ENCODE measurements at regions not wholly inside any gene's neighbourhood (a gene's known extent, or its start where the extent isn't known, plus 50 kb on each side); places are given as distances from the start of the nearest gene placed in this dataset.

DNA sequence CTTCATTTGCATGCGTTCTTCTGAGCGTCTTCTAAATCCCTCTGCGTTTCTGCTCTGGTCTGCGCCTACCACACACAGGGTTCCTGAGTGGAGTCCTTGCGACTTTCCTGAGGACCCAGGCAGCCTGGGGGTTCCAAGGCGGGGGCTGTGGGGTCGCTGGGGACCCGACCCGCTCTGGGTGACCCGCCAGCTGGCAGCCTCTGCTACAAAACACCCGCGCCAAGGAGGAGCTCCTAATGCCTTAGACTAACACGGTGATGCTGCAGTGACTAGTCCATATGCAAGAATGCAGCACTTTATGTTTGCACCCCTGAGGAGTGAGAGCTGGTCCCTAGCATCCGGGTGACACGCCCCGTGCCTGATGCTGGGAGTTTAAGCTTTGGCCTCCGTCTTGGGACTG is 367.0 kb upstream of the POM121L12 start:
- no peaks in the 10 kb centered on the region for H3K27me3 ChIP-seq (ENCODE audit: control insufficient read depth, insufficient read depth, low read length)
- no peaks in the 10 kb centered on the region for H3K36me3 ChIP-seq (ENCODE audit: control insufficient read depth, insufficient read depth, low read length)
- H3K9me3 ChIP-seq (ENCODE audit: control insufficient read depth, insufficient read depth, low read length), result no peaks in the 10 kb centered on the region
- no peak overlapping the region for H3K27ac ChIP-seq (ENCODE audit: low read depth, low read length)
- H3K4me1 ChIP-seq (ENCODE audit: control insufficient read depth, insufficient read depth, low read length), result peaks cover 8% of the 10 kb centered on the region
- no peak overlapping the region for H3K4me3 ChIP-seq (ENCODE audit: low read depth, low read length)
- no peak overlapping the region for H3K9ac ChIP-seq (ENCODE audit: low read depth, low read length)

- no peak overlapping the region for H3K4me3 ChIP-seq (ENCODE audit: low read depth, low read length)
- no peak overlapping the region for H3K9ac ChIP-seq (ENCODE audit: low read depth, low read length)
- no peak overlapping the region for H3K27ac ChIP-seq (ENCODE audit: low read depth, low read length)
These were observed 376.3 kb upstream of the POM121L12 start for GRCh38 chr7:52659178-52659577.

DNA sequence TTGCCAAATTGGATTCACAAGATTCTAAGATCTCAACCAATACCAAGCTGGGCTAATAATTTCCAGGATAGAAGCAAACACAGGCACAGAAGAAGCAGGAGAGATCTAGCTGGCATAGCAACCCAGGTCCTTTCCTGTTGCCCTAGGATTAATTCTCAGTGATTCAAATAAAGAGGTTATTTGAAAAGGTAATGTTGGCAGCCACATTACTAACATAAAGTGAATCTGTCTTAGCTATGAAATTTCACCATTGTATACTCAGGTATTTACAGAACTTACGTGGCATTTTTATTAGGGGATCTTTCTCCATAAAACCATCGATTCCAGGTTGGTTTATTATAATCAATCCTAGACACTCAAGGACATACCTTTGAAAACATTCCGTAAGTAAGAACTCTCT is 379.3 kb upstream of the POM121L12 start:
- Histone ChIP-seq H3K9me3 (ENCODE audit: control insufficient read depth, insufficient read depth, low read length) (peaks cover 3% of the 10 kb centered on the region; the same call in 1 of the 2 replicates), H3K4me1 (ENCODE audit: control insufficient read depth, insufficient read depth, low read length) (peaks cover 13% of the 10 kb centered on the region; the same call in 1 of the 2 replicates), H3K36me3 (ENCODE audit: control insufficient read depth, insufficient read depth, low read length) (no peaks in the 10 kb centered on the region), H3K4me3 (ENCODE audit: low read depth, low read length) (no peak overlapping the region), H3K27me3 (ENCODE audit: control insufficient read depth, insufficient read depth, low read length) (no peaks in the 10 kb centered on the region), H3K27ac (ENCODE audit: low read depth, low read length) (no peak overlapping the region), H3K9ac (ENCODE audit: low read depth, low read length) (no peak overlapping the region)

More at GRCh38 chr7:52659178-52659577, 376.3 kb upstream of the POM121L12 start:
- peaks cover 3% of the 10 kb centered on the region; the same call in 1 of the 2 replicates for H3K9me3 ChIP-seq (ENCODE audit: control insufficient read depth, insufficient read depth, low read length)
- peaks cover 13% of the 10 kb centered on the region; the same call in 1 of the 2 replicates for H3K4me1 ChIP-seq (ENCODE audit: control insufficient read depth, insufficient read depth, low read length)
- H3K36me3 ChIP-seq (ENCODE audit: control insufficient read depth, insufficient read depth, low read length), result no peaks in the 10 kb centered on the region
- no peaks in the 10 kb centered on the region for H3K27me3 ChIP-seq (ENCODE audit: control insufficient read depth, insufficient read depth, low read length)

DNA sequence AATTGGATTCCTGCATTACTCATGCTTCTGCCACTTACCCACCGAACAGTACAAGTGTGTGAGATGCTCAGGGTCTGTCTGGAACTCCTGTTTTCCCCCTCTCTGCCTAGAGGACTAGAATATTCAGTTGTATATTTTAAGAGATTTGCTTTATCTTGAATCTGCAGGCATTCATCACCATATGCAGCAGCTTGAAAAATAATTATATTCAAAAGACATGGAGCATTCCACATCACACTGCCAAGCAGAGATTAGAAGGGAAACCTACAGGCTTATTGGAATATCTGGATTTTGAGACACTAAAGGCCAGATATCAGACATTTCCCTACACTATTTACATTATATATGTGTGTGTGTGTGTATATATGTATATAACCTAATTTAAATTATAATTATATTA is 382.8 kb upstream of the POM121L12 start:
- no peaks in the 10 kb centered on the region for H3K36me3 ChIP-seq (ENCODE audit: control insufficient read depth, insufficient read depth, low read length)
- no peak overlapping the region for H3K9ac ChIP-seq (ENCODE audit: low read depth, low read length)
- H3K4me1 ChIP-seq (ENCODE audit: control insufficient read depth, insufficient read depth, low read length), result peaks cover 3% of the 10 kb centered on the region; the same call in 1 of the 2 replicates
- H3K9me3 ChIP-seq (ENCODE audit: control insufficient read depth, insufficient read depth, low read length), result no peaks in the 10 kb centered on the region
- H3K27me3 ChIP-seq (ENCODE audit: control insufficient read depth, insufficient read depth, low read length), result no peaks in the 10 kb centered on the region
- H3K4me3 ChIP-seq (ENCODE audit: low read depth, low read length), result no peak overlapping the region
- H3K27ac ChIP-seq (ENCODE audit: low read depth, low read length), result no peak overlapping the region

- Histone ChIP-seq H3K9ac (ENCODE audit: low read depth, low read length) (no peak overlapping the region), H3K9me3 (ENCODE audit: control insufficient read depth, insufficient read depth, low read length) (no peaks in the 10 kb centered on the region), H3K4me3 (ENCODE audit: low read depth, low read length) (no peak overlapping the region), H3K27ac (ENCODE audit: low read depth, low read length) (no peak overlapping the region), H3K4me1 (ENCODE audit: control insufficient read depth, insufficient read depth, low read length) (no peaks in the 10 kb centered on the region), H3K27me3 (ENCODE audit: control insufficient read depth, insufficient read depth, low read length) (no peaks in the 10 kb centered on the region), H3K36me3 (ENCODE audit: control insufficient read depth, insufficient read depth, low read length) (no peaks in the 10 kb centered on the region)
These were observed 386.6 kb upstream of the POM121L12 start for GRCh38 chr7:52648872-52649271.

GRCh38 chr7:52647046-52647445 is 388.4 kb upstream of the POM121L12 start:
- H3K27ac ChIP-seq (ENCODE audit: low read depth, low read length), result no peak overlapping the region
- H3K9ac ChIP-seq (ENCODE audit: low read depth, low read length), result no peak overlapping the region
- H3K36me3 ChIP-seq (ENCODE audit: control insufficient read depth, insufficient read depth, low read length), result no peaks in the 10 kb centered on the region
- no peaks in the 10 kb centered on the region for H3K27me3 ChIP-seq (ENCODE audit: control insufficient read depth, insufficient read depth, low read length)
- no peak overlapping the region for H3K4me3 ChIP-seq (ENCODE audit: low read depth, low read length)
- no peaks in the 10 kb centered on the region for H3K4me1 ChIP-seq (ENCODE audit: control insufficient read depth, insufficient read depth, low read length)
- no peaks in the 10 kb centered on the region for H3K9me3 ChIP-seq (ENCODE audit: control insufficient read depth, insufficient read depth, low read length)

DNA sequence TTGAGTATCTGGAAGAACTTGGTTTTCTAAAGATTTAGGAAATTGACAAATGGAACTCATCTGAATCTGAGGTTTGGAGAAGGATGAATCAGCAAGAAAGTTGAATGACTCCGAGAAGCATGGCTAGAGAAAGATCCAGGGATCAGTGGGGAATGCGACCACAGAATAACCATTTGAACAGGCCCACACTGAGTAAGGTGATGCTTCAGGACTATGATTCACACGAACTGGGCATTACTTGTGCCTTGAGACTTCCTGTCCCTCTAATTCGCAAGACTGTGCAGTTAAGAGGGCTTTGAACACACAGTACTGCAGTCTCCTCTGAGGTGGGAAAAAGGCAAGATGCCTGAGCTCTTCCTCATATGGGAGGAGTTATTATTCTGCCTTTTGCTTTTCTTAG is 395.5 kb upstream of the POM121L12 start:
- Histone ChIP-seq H3K27me3 (ENCODE audit: control insufficient read depth, insufficient read depth, low read length) (no peaks in the 10 kb centered on the region), H3K36me3 (ENCODE audit: control insufficient read depth, insufficient read depth, low read length) (no peaks in the 10 kb centered on the region), H3K4me3 (ENCODE audit: low read depth, low read length) (no peak overlapping the region), H3K4me1 (ENCODE audit: control insufficient read depth, insufficient read depth, low read length) (peaks cover 28% of the 10 kb centered on the region), H3K9me3 (ENCODE audit: control insufficient read depth, insufficient read depth, low read length) (no peaks in the 10 kb centered on the region), H3K27ac (ENCODE audit: low read depth, low read length) (peak overlapping the region; percentile 93), H3K9ac (ENCODE audit: low read depth, low read length) (no peak overlapping the region)

GRCh38 chr7:52639126-52639525 is 396.3 kb upstream of the POM121L12 start:
- no peaks in the 10 kb centered on the region for H3K27me3 ChIP-seq (ENCODE audit: control insufficient read depth, insufficient read depth, low read length)
- no peaks in the 10 kb centered on the region for H3K36me3 ChIP-seq (ENCODE audit: control insufficient read depth, insufficient read depth, low read length)
- H3K9me3 ChIP-seq (ENCODE audit: control insufficient read depth, insufficient read depth, low read length), result no peaks in the 10 kb centered on the region
- peak overlapping the region; percentile 93 for H3K27ac ChIP-seq (ENCODE audit: low read depth, low read length)
- no peak overlapping the region for H3K4me3 ChIP-seq (ENCODE audit: low read depth, low read length)
- peaks cover 31% of the 10 kb centered on the region for H3K4me1 ChIP-seq (ENCODE audit: control insufficient read depth, insufficient read depth, low read length)
- no peak overlapping the region for H3K9ac ChIP-seq (ENCODE audit: low read depth, low read length)

DNA sequence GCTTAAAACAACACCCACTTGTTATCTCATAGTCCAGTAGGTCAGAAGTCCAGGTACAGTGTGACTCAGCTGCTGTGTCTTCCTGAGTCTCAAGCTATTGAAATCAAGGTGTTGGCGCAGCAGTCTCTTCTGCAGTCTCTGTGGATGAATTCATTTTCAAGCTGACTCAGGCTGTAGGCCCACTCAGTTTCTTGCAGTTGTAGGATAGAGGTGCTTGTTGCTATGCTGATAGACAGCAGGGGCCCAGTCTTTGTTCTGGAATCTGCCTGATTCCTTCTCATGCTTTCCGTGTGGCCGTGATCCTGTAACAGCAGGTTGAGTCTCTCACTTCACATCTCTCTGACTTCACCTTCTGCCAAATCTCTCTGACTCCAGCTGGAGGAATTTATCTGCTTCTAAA is 400.4 kb upstream of the POM121L12 start:
- H3K27me3 ChIP-seq (ENCODE audit: control insufficient read depth, insufficient read depth, low read length), result no peaks in the 10 kb centered on the region
- H3K27ac ChIP-seq (ENCODE audit: low read depth, low read length), result peak overlapping the region; percentile 70
- no peaks in the 10 kb centered on the region for H3K9me3 ChIP-seq (ENCODE audit: control insufficient read depth, insufficient read depth, low read length)
- no peaks in the 10 kb centered on the region for H3K36me3 ChIP-seq (ENCODE audit: control insufficient read depth, insufficient read depth, low read length)
- H3K4me3 ChIP-seq (ENCODE audit: low read depth, low read length), result no peak overlapping the region
- peaks cover 25% of the 10 kb centered on the region for H3K4me1 ChIP-seq (ENCODE audit: control insufficient read depth, insufficient read depth, low read length)
- no peak overlapping the region for H3K9ac ChIP-seq (ENCODE audit: low read depth, low read length)

DNA sequence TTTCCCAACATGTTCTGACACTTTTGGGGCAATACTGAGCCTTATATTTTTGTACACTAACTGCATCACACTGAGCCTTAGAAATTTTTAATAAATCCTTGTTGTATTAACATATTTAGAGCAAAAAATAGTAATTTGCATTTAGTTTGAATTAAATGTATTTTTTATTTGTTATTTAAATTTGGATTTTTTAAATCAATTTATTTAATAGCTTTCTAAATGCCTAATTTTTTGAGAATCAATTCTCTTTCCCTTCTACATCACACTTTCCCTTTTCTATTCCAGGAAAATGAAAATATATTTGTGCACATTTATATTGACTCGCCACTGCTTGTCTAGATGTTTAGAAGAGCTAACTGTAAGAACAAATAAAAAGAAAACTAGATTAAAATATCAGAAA is 414.6 kb upstream of the POM121L12 start:
- Histone ChIP-seq H3K9ac (ENCODE audit: low read depth, low read length) (no peak overlapping the region), H3K9me3 (ENCODE audit: control insufficient read depth, insufficient read depth, low read length) (no peaks in the 10 kb centered on the region), H3K4me1 (ENCODE audit: control insufficient read depth, insufficient read depth, low read length) (no peaks in the 10 kb centered on the region), H3K27me3 (ENCODE audit: control insufficient read depth, insufficient read depth, low read length) (no peaks in the 10 kb centered on the region), H3K36me3 (ENCODE audit: control insufficient read depth, insufficient read depth, low read length) (no peaks in the 10 kb centered on the region), H3K4me3 (ENCODE audit: low read depth, low read length) (no peak overlapping the region), H3K27ac (ENCODE audit: low read depth, low read length) (no peak overlapping the region)

GRCh38 chr7:52616552-52616951 is 418.9 kb upstream of the POM121L12 start:
- Histone ChIP-seq H3K4me1 (ENCODE audit: control insufficient read depth, insufficient read depth, low read length) (no peaks in the 10 kb centered on the region), H3K9ac (ENCODE audit: low read depth, low read length) (no peak overlapping the region), H3K27me3 (ENCODE audit: control insufficient read depth, insufficient read depth, low read length) (no peaks in the 10 kb centered on the region), H3K4me3 (ENCODE audit: low read depth, low read length) (no peak overlapping the region), H3K9me3 (ENCODE audit: control insufficient read depth, insufficient read depth, low read length) (no peaks in the 10 kb centered on the region), H3K36me3 (ENCODE audit: control insufficient read depth, insufficient read depth, low read length) (no peaks in the 10 kb centered on the region), H3K27ac (ENCODE audit: low read depth, low read length) (no peak overlapping the region)
